Activated naive CD4-positive, alpha-beta T cell treated with anti-CD3 and anti-CD28 coated beads, Interleukin-2, amount 10 ng/mL, durations not matched to agents 7 days and 5 days (primary cell): ENCODE measurements at regions not wholly inside any gene's neighbourhood (a gene's known extent, or its start where the extent isn't known, plus 50 kb on each side); places are given as distances from the start of the nearest gene placed in this dataset.

Experiments
- CTCF ChIA-PET: fragments of 350-600 bp; sonication (Branson Sonifier 250); formaldehyde crosslinking; loops from one replicate; lab custom pipeline; 2021; ENCODE audit warnings: antibody characterized with exemption; lab: Charles Lee
- DNase-seq: peaks from one replicate; pipeline ENCODE4 v3.0.0-alpha.2; 2020
- H3K27ac Mint-ChIP-seq: one replicate; pipeline ENCODE4 v1.8.0; 2021; ENCODE audit warnings: mild to moderate bottlenecking, moderate library complexity, mixed read lengths
- H3K27me3 Mint-ChIP-seq: one replicate; pipeline ENCODE4 v1.8.0; 2021; ENCODE audit warnings: mild to moderate bottlenecking, mixed read lengths
- H3K36me3 Mint-ChIP-seq: one replicate; pipeline ENCODE4 v1.8.0; 2021; ENCODE audit warnings: mixed read lengths
- H3K4me1 Mint-ChIP-seq: one replicate; pipeline ENCODE4 v1.8.0; 2021; ENCODE audit warnings: mixed read lengths
- H3K4me3 Mint-ChIP-seq: one replicate; pipeline ENCODE4 v1.8.0; 2021; ENCODE audit warnings: mild to moderate bottlenecking, moderate library complexity, mixed read lengths
- H3K9me3 Mint-ChIP-seq: one replicate; pipeline ENCODE4 v1.8.0; 2021; ENCODE audit warnings: mixed read lengths

DNA sequence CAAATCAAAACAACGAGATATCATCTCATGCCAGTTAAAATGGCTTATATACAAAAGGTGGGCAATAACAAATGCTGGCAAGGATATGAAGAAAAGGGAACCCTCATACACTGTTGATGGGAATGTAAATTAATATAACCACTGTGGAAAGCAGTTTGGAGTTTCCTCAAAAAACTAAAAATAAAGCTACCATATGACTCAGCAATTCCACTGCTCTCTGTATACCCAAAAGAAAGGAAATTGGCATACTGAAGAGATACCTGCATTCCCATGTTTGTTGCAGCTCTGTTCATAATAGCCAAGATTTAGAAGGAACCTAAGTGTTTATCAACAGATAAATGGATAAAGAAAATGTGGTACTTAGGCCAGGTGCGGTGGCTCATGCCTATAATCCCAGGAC, 124.8 kb downstream of the MSTN start:
- CTCF ChIA-PET = no interaction called here
- peaks cover 19% of the 10 kb centered on the region for H3K9me3 Mint-ChIP-seq
- H3K36me3 Mint-ChIP-seq = no peaks in the 10 kb centered on the region
- H3K4me3 Mint-ChIP-seq = no peak overlapping the region
- H3K27ac Mint-ChIP-seq = no peak overlapping the region
- H3K27me3 Mint-ChIP-seq = no peaks in the 10 kb centered on the region
- no peak for DNase-seq
- no peaks in the 10 kb centered on the region for H3K4me1 Mint-ChIP-seq

DNA sequence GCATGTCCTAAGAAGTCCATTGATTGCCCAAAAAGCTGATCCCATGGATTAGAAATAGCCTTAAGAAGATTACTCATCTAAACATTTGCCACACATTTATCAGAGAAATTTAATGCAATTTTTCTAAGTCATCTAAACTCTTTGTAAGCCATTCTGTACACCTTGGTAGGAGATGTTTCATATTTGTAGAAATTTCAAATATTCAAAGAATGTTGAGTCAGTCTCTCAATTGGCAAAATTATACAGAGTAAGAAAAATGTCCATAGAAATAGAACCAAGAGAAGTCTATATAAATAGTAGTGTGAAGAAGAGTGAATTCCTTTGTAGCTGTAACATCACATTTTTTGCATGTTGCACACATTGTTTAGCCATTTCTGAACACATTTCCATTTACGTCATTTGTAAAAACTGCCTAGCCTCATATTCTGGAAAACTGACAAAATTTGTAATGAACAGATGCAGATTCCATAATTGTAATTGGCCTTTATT, 128.6 kb downstream of the MSTN start:
- H3K36me3 Mint-ChIP-seq = no peaks in the 10 kb centered on the region
- H3K27me3 Mint-ChIP-seq = no peaks in the 10 kb centered on the region
- DNase-seq = no peak
- H3K4me3 Mint-ChIP-seq = no peak overlapping the region
- no peaks in the 10 kb centered on the region for H3K9me3 Mint-ChIP-seq
- H3K4me1 Mint-ChIP-seq = no peaks in the 10 kb centered on the region
- no peak overlapping the region for H3K27ac Mint-ChIP-seq
- CTCF ChIA-PET = no interaction called here

DNA sequence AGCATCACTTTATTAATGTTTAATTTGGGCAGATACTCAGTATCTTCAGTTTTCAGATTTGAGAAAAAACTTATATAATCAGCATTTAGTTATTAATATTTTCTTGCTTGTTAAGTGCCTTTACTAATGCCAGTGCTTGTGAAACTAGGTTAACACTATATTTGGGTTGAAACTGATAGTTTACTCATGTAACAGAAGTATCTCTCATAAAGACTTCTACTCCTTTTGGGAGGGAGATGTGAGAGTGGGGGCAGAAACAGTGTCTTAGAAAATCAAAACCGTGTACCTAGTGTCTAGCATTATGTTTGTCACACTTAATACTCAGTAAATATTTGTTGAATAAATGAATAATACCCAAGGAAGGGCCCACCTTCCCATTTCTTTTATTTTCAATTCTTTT, 129.5 kb downstream of the MSTN start:
- Mint-ChIP-seq H3K27me3 (no peaks in the 10 kb centered on the region), H3K9me3 (no peaks in the 10 kb centered on the region), H3K4me3 (no peak overlapping the region), H3K27ac (no peak overlapping the region), H3K36me3 (no peaks in the 10 kb centered on the region), H3K4me1 (no peaks in the 10 kb centered on the region)
- no peak for DNase-seq
- CTCF ChIA-PET = no interaction called here

DNA sequence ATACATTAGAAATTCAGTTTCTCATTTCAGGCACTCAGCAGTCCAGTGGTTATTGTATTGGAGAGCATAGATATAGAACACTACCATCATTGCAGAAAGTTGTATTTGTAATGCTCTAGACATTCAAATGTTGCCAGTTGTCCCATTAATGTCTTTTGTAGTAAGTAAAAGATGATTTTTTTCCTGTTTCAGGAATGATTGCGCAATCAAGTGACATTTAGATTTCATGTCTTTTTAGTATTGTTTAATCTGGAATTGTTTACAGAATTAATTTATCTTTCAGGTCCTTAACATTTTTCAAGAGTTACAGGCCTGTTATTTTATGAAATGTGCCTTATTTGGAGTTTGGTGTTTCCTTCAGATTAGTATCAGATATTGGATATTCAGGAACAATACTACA, 134.7 kb downstream of the MSTN start:
- no peaks in the 10 kb centered on the region for H3K4me1 Mint-ChIP-seq
- no peaks in the 10 kb centered on the region for H3K27me3 Mint-ChIP-seq
- CTCF ChIA-PET = no interaction called here
- H3K9me3 Mint-ChIP-seq = no peaks in the 10 kb centered on the region
- DNase-seq = no peak
- H3K27ac Mint-ChIP-seq = no peak overlapping the region
- no peaks in the 10 kb centered on the region for H3K36me3 Mint-ChIP-seq
- no peak overlapping the region for H3K4me3 Mint-ChIP-seq
